K562 (cell line): ENCODE measurements at regions not wholly inside any gene's neighbourhood (a gene's known extent, or its start where the extent isn't known, plus 50 kb on each side); places are given as distances from the start of the nearest gene placed in this dataset.

ENCODE experiments used
- TF ChIP-seq, protein P1 (sequence below): fragments of 150-350 bp; conservative IDR thresholded peaks from 2 replicates; pipeline ENCODE4 v1.6.1; 2014; ENCODE audit warnings: low read length
- TF ChIP-seq, protein P2 (sequence below), 2 experiments: fragments of 150-350 bp in 1 of 2; IDR thresholded peaks; 2 replicates each; pipeline ENCODE4 v1.6.1; 2012 to 2016; ENCODE audit warnings: low read depth in 2 of 2, low read length in 2 of 2, mild to moderate bottlenecking in 1 of 2, moderate library complexity in 1 of 2
- TF ChIP-seq, protein P3 (sequence below): fragments of 450-650 bp; IDR thresholded peaks from 2 replicates; pipeline ENCODE4 v1.6.1; 2017; ENCODE audit warnings: mild to moderate bottlenecking, moderate library complexity

DNA sequence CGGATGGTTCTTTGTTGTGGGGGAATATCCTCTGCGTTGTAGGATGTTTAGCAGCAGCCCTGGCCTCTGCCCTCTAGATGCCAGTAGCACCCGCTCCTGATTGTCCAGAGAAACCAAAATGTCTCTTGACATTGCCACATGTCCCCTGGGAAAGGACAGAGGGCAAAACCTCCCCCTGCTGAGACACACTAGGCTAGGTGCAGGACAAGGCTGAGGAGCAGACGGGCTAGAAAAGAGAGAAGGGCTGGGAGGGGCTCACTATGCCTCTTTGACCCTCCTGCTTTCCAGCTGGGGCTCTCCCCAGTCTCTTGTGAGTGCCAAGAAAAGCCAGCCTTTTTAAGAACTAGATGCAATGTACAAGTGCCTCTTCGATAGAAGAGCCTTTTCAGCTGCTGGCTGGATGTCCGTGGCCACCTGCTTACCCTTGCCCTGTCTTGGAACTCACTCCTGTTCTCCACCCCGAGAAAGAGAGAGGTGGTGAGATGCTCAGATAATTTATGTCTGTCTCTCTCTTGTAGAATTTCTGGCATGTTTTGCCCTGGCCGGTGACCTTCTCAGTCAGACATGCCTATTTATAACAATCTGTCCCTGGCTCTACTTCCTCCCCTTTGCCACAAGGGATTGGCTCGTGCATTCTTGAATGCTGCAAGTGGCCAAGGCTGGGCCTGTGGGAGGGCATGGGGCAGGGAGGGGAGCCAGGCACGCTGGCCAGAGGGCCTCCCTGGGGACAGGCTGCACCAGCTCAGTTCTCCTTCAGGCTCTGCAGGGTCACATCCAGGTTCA, 142.6 kb downstream of the RPLP1 start (continued):
- TF ChIP-seq, protein P1, sequence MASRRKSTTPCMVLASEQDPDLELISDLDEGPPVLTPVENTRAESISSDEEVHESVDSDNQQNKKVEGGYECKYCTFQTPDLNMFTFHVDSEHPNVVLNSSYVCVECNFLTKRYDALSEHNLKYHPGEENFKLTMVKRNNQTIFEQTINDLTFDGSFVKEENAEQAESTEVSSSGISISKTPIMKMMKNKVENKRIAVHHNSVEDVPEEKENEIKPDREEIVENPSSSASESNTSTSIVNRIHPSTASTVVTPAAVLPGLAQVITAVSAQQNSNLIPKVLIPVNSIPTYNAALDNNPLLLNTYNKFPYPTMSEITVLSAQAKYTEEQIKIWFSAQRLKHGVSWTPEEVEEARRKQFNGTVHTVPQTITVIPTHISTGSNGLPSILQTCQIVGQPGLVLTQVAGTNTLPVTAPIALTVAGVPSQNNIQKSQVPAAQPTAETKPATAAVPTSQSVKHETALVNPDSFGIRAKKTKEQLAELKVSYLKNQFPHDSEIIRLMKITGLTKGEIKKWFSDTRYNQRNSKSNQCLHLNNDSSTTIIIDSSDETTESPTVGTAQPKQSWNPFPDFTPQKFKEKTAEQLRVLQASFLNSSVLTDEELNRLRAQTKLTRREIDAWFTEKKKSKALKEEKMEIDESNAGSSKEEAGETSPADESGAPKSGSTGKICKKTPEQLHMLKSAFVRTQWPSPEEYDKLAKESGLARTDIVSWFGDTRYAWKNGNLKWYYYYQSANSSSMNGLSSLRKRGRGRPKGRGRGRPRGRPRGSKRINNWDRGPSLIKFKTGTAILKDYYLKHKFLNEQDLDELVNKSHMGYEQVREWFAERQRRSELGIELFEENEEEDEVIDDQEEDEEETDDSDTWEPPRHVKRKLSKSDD = no peak
- TF ChIP-seq, protein P2, sequence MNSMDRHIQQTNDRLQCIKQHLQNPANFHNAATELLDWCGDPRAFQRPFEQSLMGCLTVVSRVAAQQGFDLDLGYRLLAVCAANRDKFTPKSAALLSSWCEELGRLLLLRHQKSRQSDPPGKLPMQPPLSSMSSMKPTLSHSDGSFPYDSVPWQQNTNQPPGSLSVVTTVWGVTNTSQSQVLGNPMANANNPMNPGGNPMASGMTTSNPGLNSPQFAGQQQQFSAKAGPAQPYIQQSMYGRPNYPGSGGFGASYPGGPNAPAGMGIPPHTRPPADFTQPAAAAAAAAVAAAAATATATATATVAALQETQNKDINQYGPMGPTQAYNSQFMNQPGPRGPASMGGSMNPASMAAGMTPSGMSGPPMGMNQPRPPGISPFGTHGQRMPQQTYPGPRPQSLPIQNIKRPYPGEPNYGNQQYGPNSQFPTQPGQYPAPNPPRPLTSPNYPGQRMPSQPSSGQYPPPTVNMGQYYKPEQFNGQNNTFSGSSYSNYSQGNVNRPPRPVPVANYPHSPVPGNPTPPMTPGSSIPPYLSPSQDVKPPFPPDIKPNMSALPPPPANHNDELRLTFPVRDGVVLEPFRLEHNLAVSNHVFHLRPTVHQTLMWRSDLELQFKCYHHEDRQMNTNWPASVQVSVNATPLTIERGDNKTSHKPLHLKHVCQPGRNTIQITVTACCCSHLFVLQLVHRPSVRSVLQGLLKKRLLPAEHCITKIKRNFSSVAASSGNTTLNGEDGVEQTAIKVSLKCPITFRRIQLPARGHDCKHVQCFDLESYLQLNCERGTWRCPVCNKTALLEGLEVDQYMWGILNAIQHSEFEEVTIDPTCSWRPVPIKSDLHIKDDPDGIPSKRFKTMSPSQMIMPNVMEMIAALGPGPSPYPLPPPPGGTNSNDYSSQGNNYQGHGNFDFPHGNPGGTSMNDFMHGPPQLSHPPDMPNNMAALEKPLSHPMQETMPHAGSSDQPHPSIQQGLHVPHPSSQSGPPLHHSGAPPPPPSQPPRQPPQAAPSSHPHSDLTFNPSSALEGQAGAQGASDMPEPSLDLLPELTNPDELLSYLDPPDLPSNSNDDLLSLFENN (IDR thresholded peaks at IDR 0.05; ENCODE audit: low read depth in 2 of 2, low read length in 2 of 2) = no peak
- TF ChIP-seq, protein P3, sequence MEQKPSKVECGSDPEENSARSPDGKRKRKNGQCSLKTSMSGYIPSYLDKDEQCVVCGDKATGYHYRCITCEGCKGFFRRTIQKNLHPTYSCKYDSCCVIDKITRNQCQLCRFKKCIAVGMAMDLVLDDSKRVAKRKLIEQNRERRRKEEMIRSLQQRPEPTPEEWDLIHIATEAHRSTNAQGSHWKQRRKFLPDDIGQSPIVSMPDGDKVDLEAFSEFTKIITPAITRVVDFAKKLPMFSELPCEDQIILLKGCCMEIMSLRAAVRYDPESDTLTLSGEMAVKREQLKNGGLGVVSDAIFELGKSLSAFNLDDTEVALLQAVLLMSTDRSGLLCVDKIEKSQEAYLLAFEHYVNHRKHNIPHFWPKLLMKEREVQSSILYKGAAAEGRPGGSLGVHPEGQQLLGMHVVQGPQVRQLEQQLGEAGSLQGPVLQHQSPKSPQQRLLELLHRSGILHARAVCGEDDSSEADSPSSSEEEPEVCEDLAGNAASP = no peak
- TF ChIP-seq, all 486 proteins: peak for 0
